ENCODE measurements at regions not wholly inside any gene's neighbourhood (a gene's known extent, or its start where the extent isn't known, plus 50 kb on each side); places are given as distances from the start of the nearest gene placed in this dataset.

DNA sequence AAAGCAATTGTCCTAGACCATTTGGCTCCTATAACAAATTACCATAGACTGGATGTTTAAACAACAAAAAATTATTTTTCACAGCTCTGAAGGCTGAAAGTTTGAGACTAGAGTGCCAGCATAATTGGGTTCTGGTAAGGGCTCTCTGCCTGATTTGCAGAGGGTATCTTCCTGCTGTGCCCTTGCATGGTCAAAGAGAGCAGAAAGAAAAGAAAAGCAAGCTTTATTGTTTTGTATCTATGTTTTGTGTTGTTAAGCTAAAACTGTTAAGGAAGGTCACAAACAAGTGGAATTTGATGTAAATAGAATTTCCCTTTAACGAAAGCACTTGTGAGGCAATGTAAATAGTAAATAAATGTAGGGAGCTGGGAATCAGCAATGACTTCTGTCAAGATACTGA is 1031.0 kb upstream of the ATXN7L3B start:
- TF ChIP-seq RAD21 (IDR thresholded peaks at IDR 0.05; ENCODE audit: low read depth) (no peak), YY1 (IDR thresholded peaks at IDR 0.05; ENCODE audit: low read depth) (no peak), TCF12 (IDR thresholded peaks at IDR 0.05; ENCODE audit: low read depth) (no peak)

DNA sequence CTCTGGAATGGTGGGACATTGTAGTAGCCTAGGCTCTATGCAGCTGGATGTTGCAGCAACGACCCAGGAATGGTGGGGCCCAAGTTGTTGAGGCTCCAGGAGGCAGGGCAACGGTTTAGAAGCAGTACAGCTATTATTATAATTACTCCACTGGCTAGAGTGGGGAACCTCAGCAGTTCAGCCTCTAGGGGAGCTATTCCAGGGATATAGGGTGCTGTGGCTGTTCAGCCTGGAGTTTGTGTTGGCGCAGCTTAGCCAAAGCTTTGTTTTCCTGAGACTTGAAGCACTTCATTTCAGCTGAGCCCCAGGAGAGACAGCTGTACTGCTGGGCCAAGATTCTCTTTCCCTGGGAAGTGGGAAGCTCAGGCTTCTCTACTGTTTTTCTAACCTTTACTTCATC is 1023.0 kb upstream of the ATXN7L3B start:
- no peak for TF ChIP-seq TEAD4 (IDR thresholded peaks at IDR 0.05)
- no peak for TF ChIP-seq CREB1 (IDR thresholded peaks at IDR 0.05; ENCODE audit: low read depth)
- TF ChIP-seq FOXM1 (IDR thresholded peaks at IDR 0.05; ENCODE audit: borderline replicate concordance, low read depth), result no peak
- TF ChIP-seq EP300 (IDR thresholded peaks at IDR 0.05; ENCODE audit: borderline replicate concordance), result no peak
- no peak; the same call in 1 of the 2 replicates for TF ChIP-seq RAD21 (IDR thresholded peaks at IDR 0.05; ENCODE audit: low read depth)
- no peak for TF ChIP-seq YY1 (IDR thresholded peaks at IDR 0.05; ENCODE audit: low read depth)
- no peak for TF ChIP-seq CEBPB (IDR thresholded peaks at IDR 0.05)
- TF ChIP-seq ZBTB7A (IDR thresholded peaks at IDR 0.05; ENCODE audit: low read depth), result no peak
- no peak for TF ChIP-seq EGR1 (IDR thresholded peaks at IDR 0.05)
- no peak for TF ChIP-seq TCF12 (IDR thresholded peaks at IDR 0.05; ENCODE audit: low read depth)
- TF ChIP-seq NFIC (IDR thresholded peaks at IDR 0.05), result no peak
- no peak for TF ChIP-seq TAF1 (IDR thresholded peaks at IDR 0.05; ENCODE audit: low read depth)
- TF ChIP-seq, protein P1, sequence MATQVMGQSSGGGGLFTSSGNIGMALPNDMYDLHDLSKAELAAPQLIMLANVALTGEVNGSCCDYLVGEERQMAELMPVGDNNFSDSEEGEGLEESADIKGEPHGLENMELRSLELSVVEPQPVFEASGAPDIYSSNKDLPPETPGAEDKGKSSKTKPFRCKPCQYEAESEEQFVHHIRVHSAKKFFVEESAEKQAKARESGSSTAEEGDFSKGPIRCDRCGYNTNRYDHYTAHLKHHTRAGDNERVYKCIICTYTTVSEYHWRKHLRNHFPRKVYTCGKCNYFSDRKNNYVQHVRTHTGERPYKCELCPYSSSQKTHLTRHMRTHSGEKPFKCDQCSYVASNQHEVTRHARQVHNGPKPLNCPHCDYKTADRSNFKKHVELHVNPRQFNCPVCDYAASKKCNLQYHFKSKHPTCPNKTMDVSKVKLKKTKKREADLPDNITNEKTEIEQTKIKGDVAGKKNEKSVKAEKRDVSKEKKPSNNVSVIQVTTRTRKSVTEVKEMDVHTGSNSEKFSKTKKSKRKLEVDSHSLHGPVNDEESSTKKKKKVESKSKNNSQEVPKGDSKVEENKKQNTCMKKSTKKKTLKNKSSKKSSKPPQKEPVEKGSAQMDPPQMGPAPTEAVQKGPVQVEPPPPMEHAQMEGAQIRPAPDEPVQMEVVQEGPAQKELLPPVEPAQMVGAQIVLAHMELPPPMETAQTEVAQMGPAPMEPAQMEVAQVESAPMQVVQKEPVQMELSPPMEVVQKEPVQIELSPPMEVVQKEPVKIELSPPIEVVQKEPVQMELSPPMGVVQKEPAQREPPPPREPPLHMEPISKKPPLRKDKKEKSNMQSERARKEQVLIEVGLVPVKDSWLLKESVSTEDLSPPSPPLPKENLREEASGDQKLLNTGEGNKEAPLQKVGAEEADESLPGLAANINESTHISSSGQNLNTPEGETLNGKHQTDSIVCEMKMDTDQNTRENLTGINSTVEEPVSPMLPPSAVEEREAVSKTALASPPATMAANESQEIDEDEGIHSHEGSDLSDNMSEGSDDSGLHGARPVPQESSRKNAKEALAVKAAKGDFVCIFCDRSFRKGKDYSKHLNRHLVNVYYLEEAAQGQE (IDR thresholded peaks at IDR 0.05; ENCODE audit: low read depth), result no peak

DNA sequence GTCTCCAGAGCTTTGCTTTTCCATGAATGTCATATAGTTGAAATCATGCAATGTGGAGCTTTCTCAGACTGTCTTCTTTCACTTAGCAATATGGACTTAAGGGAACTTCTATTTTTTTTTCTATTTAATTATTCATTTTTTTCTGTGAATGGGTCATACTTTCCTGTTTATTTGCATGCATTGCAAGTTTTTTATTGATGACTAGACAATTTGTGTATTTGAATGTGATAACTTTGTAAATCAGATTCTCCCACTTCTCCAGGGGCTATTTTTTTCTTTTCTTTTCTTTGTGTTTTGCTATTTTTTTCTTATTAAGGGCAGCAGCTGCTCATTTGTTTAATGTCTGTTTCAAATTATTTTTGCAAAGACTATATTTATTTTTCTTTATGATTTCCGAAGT is 1019.8 kb upstream of the ATXN7L3B start:
- TF ChIP-seq CEBPB (IDR thresholded peaks at IDR 0.05), result no peak
- TF ChIP-seq TCF12 (IDR thresholded peaks at IDR 0.05; ENCODE audit: low read depth), result no peak
- TF ChIP-seq, protein P2, sequence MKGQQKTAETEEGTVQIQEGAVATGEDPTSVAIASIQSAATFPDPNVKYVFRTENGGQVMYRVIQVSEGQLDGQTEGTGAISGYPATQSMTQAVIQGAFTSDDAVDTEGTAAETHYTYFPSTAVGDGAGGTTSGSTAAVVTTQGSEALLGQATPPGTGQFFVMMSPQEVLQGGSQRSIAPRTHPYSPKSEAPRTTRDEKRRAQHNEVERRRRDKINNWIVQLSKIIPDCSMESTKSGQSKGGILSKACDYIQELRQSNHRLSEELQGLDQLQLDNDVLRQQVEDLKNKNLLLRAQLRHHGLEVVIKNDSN (IDR thresholded peaks at IDR 0.05), result no peak
- no peak for TF ChIP-seq CREB1 (IDR thresholded peaks at IDR 0.05; ENCODE audit: low read depth)
- TF ChIP-seq YY1 (IDR thresholded peaks at IDR 0.05; ENCODE audit: low read depth), result no peak
- no peak for TF ChIP-seq EP300 (IDR thresholded peaks at IDR 0.05; ENCODE audit: borderline replicate concordance)
- TF ChIP-seq TEAD4 (IDR thresholded peaks at IDR 0.05), result no peak
- TF ChIP-seq FOXM1 (IDR thresholded peaks at IDR 0.05; ENCODE audit: borderline replicate concordance, low read depth), result no peak

DNA sequence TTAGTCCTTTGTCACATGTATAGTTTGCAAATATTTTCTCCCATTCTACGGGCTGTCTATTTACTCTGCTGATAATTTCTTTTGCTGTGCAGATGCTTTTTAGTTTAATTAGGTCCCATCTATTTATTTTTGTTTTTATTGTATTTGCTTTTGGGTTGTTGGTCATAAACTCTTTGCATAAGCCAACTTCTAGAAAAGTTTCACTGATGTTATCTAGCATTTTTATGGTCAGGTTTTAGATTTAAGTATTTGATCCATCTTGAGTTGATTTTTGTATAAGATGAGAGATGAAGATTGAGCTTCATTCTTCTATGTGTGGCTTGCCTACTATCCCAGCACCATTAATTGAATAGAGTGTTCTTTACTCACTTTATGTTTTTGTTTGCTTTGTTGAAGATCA is 1008.4 kb upstream of the ATXN7L3B start:
- TF ChIP-seq, protein P1 (IDR thresholded peaks at IDR 0.05; ENCODE audit: low read depth), result no peak
- no peak for TF ChIP-seq TEAD4 (IDR thresholded peaks at IDR 0.05)
- TF ChIP-seq, protein P3, sequence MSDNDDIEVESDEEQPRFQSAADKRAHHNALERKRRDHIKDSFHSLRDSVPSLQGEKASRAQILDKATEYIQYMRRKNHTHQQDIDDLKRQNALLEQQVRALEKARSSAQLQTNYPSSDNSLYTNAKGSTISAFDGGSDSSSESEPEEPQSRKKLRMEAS (IDR thresholded peaks at IDR 0.05), result no peak
- no peak for TF ChIP-seq NFIC (IDR thresholded peaks at IDR 0.05)
- no peak for TF ChIP-seq YY1 (IDR thresholded peaks at IDR 0.05; ENCODE audit: low read depth)
- TF ChIP-seq, protein P2 (IDR thresholded peaks at IDR 0.05), result no peak
- no peak for TF ChIP-seq RAD21 (IDR thresholded peaks at IDR 0.05; ENCODE audit: low read depth)
- TF ChIP-seq EP300 (IDR thresholded peaks at IDR 0.05; ENCODE audit: borderline replicate concordance), result no peak
- no peak for TF ChIP-seq ZBTB7A (IDR thresholded peaks at IDR 0.05; ENCODE audit: low read depth)
- TF ChIP-seq TAF1 (IDR thresholded peaks at IDR 0.05; ENCODE audit: low read depth), result no peak
- TF ChIP-seq EGR1 (IDR thresholded peaks at IDR 0.05), result no peak
- no peak for TF ChIP-seq CEBPB (IDR thresholded peaks at IDR 0.05)
- no peak for TF ChIP-seq TCF12 (IDR thresholded peaks at IDR 0.05; ENCODE audit: low read depth)
- TF ChIP-seq FOXM1 (IDR thresholded peaks at IDR 0.05; ENCODE audit: borderline replicate concordance, low read depth), result no peak

DNA sequence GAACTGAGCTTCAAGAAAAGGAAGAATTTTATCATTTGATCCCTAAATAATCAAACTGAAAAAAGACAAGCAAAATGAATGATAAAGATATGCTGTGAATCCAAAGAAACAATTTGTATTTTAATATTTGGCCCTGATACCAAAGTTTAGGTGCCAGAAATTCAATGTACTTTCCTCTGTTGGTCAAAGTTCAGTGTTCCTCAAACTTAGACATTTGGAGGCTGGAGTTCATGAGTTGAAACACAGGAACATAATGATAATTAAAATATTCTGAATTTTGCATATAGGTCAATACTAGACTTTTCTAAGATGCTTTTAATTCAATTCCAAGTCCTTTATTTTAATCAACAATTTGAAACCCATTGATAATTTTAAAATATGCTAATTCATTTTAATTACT is 1007.7 kb upstream of the ATXN7L3B start:
- TF ChIP-seq CREB1 (IDR thresholded peaks at IDR 0.05; ENCODE audit: low read depth), result no peak
- no peak for TF ChIP-seq NFIC (IDR thresholded peaks at IDR 0.05)
- TF ChIP-seq TCF12 (IDR thresholded peaks at IDR 0.05; ENCODE audit: low read depth), result no peak
- TF ChIP-seq EGR1 (IDR thresholded peaks at IDR 0.05), result no peak
- no peak for TF ChIP-seq CEBPB (IDR thresholded peaks at IDR 0.05)
- TF ChIP-seq, protein P2 (IDR thresholded peaks at IDR 0.05), result no peak
- no peak for TF ChIP-seq EP300 (IDR thresholded peaks at IDR 0.05; ENCODE audit: borderline replicate concordance)
- TF ChIP-seq TEAD4 (IDR thresholded peaks at IDR 0.05), result no peak
- TF ChIP-seq FOXM1 (IDR thresholded peaks at IDR 0.05; ENCODE audit: borderline replicate concordance, low read depth), result no peak
- no peak for TF ChIP-seq YY1 (IDR thresholded peaks at IDR 0.05; ENCODE audit: low read depth)
- no peak for TF ChIP-seq TAF1 (IDR thresholded peaks at IDR 0.05; ENCODE audit: low read depth)

DNA sequence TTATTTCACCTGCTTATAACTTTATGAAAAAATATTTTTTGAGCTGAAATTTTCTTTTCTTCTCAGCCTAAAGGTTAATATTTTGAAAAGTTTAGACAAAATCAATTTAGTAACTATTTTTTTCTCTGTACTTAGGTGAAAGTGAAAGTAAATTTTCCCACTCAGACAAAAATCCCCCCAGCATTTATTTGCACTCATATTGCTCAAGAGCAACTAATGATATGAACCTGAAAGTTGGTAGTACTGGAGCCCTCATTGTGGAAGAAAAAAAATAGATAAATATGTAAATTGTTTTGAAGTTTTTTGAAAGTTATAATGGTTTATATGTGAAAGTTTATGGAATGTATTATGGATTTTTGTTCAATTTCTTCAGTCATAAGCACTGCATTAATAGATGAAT is 1005.9 kb upstream of the ATXN7L3B start:
- TF ChIP-seq FOXM1 (IDR thresholded peaks at IDR 0.05; ENCODE audit: borderline replicate concordance, low read depth), result no peak
- no peak for TF ChIP-seq EP300 (IDR thresholded peaks at IDR 0.05; ENCODE audit: borderline replicate concordance)
- TF ChIP-seq, protein P2 (IDR thresholded peaks at IDR 0.05), result no peak
- no peak for TF ChIP-seq CEBPB (IDR thresholded peaks at IDR 0.05)
- TF ChIP-seq, protein P1 (IDR thresholded peaks at IDR 0.05; ENCODE audit: low read depth), result no peak
- no peak for TF ChIP-seq TCF12 (IDR thresholded peaks at IDR 0.05; ENCODE audit: low read depth)

Measured in Ishikawa (cell line).